Loucy (cell line): ENCODE measurements at regions not wholly inside any gene's neighbourhood (a gene's known extent, or its start where the extent isn't known, plus 50 kb on each side); places are given as distances from the start of the nearest gene placed in this dataset.

Experiments
- H2AFZ ChIP-seq: fragments of 200-600 bp; sonication (generic); 2 replicates; pipeline ENCODE4 v1.6.0; 2016; ENCODE audit warnings: antibody characterized with exemption, mild to moderate bottlenecking, low read length, moderate library complexity
- H3F3A ChIP-seq: fragments of 200-600 bp; 2 replicates; pipeline ENCODE4 v1.6.0; 2016; ENCODE audit warnings: antibody characterized with exemption, low read depth, mild to moderate bottlenecking
- H3K27me3 ChIP-seq: fragments of 200-600 bp; sonication (generic); 2 replicates; pipeline ENCODE4 v1.6.1; 2014; ENCODE audit warnings: low read length, mild to moderate bottlenecking; ENCODE audit not compliant: insufficient read depth, poor library complexity, severe bottlenecking
- H3K36me3 ChIP-seq: fragments of 200-600 bp; sonication (generic); 2 replicates; pipeline ENCODE4 v1.6.1; 2016; ENCODE audit warnings: low read length; ENCODE audit not compliant: insufficient read depth
- H3K4me1 ChIP-seq: fragments of 200-600 bp; sonication (generic); 2 replicates; pipeline ENCODE4 v1.5.1; 2014; ENCODE audit warnings: low read length, mild to moderate bottlenecking; ENCODE audit not compliant: insufficient read depth, poor library complexity, severe bottlenecking
- H3K4me2 ChIP-seq: fragments of 200-600 bp; sonication (generic); 2 replicates; pipeline ENCODE4 v1.6.0; 2014; ENCODE audit warnings: antibody characterized with exemption, low read length, low read depth, mild to moderate bottlenecking; ENCODE audit not compliant: poor library complexity, severe bottlenecking
- H3K4me3 ChIP-seq: fragments of 200-600 bp; sonication (generic); 2 replicates; pipeline ENCODE4 v1.5.1; 2014; ENCODE audit warnings: low read length, mild to moderate bottlenecking, mixed read lengths; ENCODE audit not compliant: poor library complexity, severe bottlenecking
- H3K79me2 ChIP-seq: fragments of 200-600 bp; sonication (generic); 2 replicates; pipeline ENCODE4 v1.6.1; 2014; ENCODE audit warnings: low read length; ENCODE audit not compliant: insufficient read depth
- H3K9ac ChIP-seq: fragments of 200-600 bp; sonication (generic); 2 replicates; pipeline ENCODE4 v1.6.0; 2014; ENCODE audit warnings: mild to moderate bottlenecking, low read depth, low read length, moderate library complexity; ENCODE audit not compliant: poor library complexity, severe bottlenecking
- H3K9me2 ChIP-seq: fragments of 200-600 bp; sonication (generic); replicated peaks from 2 replicates; pipeline ENCODE4 v1.6.1; 2016; ENCODE audit warnings: low read depth, low read length, mixed read lengths
- H3K9me3 ChIP-seq: fragments of 200-600 bp; sonication (generic); 2 replicates; pipeline ENCODE4 v1.6.1; 2014; ENCODE audit warnings: mild to moderate bottlenecking, antibody characterized with exemption, low read length, low read depth; ENCODE audit not compliant: insufficient read depth
- H4K20me1 ChIP-seq: fragments of 200-600 bp; sonication (generic); 2 replicates; pipeline ENCODE4 v1.6.0; 2014; ENCODE audit warnings: antibody characterized with exemption, low read length, mild to moderate bottlenecking; ENCODE audit not compliant: insufficient read depth, poor library complexity, severe bottlenecking
- CTCF ChIP-seq: fragments of 200-600 bp; sonication (generic); conservative IDR thresholded peaks from 2 replicates; pipeline ENCODE4 v1.5.1; 2014; ENCODE audit warnings: mild to moderate bottlenecking, antibody characterized with exemption, low read length
- EZH2phosphoT487 ChIP-seq: fragments of 200-600 bp; IDR thresholded peaks from 2 replicates; pipeline ENCODE4 v1.6.1; 2018; ENCODE audit warnings: antibody characterized with exemption, mild to moderate bottlenecking, moderate library complexity, borderline replicate concordance

GRCh38 chr14:62101189-62101588 lies 339.0 kb downstream of the SNAPC1 start:
- Histone ChIP-seq H2AFZ (no peak overlapping the region), H3K4me3 (no peak overlapping the region), H3F3A (no peaks in the 10 kb centered on the region), H3K4me1 (no peaks in the 10 kb centered on the region), H3K9ac (no peak overlapping the region), H3K79me2 (no peaks in the 10 kb centered on the region), H3K9me2 (no peaks in the 10 kb centered on the region), H3K9me3 (no peaks in the 10 kb centered on the region), H3K36me3 (no peaks in the 10 kb centered on the region), H4K20me1 (no peaks in the 10 kb centered on the region), H3K27me3 (no peaks in the 10 kb centered on the region), H3K4me2 (no peak overlapping the region)
- TF ChIP-seq CTCF (no peak), EZH2phosphoT487 (no peak)

- Histone ChIP-seq H3K9me2 (no peaks in the 10 kb centered on the region), H3F3A (no peaks in the 10 kb centered on the region), H3K4me2 (no peak overlapping the region), H3K79me2 (no peaks in the 10 kb centered on the region), H3K9ac (no peak overlapping the region), H2AFZ (no peak overlapping the region), H3K4me1 (no peaks in the 10 kb centered on the region), H3K9me3 (no peaks in the 10 kb centered on the region), H3K4me3 (no peak overlapping the region), H3K36me3 (no peaks in the 10 kb centered on the region), H3K27me3 (no peaks in the 10 kb centered on the region), H4K20me1 (no peaks in the 10 kb centered on the region)
- TF ChIP-seq CTCF, result no peak
- TF ChIP-seq EZH2phosphoT487, result no peak
Observed at GRCh38 chr14:62101673-62102348, 339.6 kb downstream of the SNAPC1 start.

DNA sequence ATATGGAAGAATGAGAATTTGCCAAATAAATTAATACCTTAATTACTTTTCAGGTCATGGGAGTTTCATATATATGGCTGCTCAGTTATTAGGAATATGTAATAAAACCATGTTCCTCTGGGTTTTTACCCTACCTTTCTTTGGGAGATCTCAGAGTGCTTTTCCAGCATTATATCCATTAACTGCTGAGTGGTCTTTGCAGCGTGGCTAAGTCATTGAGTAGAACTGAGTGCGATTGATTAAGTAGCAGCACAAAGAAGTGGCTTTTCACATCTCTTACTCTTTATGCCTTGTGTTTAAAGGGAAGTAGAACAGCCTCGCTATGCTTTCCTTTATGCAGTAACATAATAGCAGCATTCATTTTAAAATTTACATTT lies 340.1 kb downstream of the SNAPC1 start:
- H3K79me2 ChIP-seq, result no peaks in the 10 kb centered on the region
- no peak overlapping the region for H3K4me3 ChIP-seq
- H2AFZ ChIP-seq, result no peak overlapping the region
- no peaks in the 10 kb centered on the region for H3K36me3 ChIP-seq
- H3K4me1 ChIP-seq, result no peaks in the 10 kb centered on the region
- no peaks in the 10 kb centered on the region for H3K9me3 ChIP-seq
- no peak overlapping the region for H3K4me2 ChIP-seq
- H4K20me1 ChIP-seq, result no peaks in the 10 kb centered on the region
- TF ChIP-seq CTCF (no peak), EZH2phosphoT487 (no peak)
- no peaks in the 10 kb centered on the region for H3K9me2 ChIP-seq
- no peaks in the 10 kb centered on the region for H3F3A ChIP-seq
- no peak overlapping the region for H3K9ac ChIP-seq
- no peaks in the 10 kb centered on the region for H3K27me3 ChIP-seq
